SU-DHL-6 (cell line): ENCODE measurements at regions not wholly inside any gene's neighbourhood (a gene's known extent, or its start where the extent isn't known, plus 50 kb on each side); places are given as distances from the start of the nearest gene placed in this dataset.

Source experiments
- CTCF ChIP-seq: fragments of 200-600 bp; sonication (generic); IDR thresholded peaks from one replicate; pipeline ENCODE4 v1.5.1; 2017; ENCODE audit warnings: antibody characterized with exemption, mild to moderate bottlenecking, low read length, moderate library complexity; ENCODE audit not compliant: insufficient read depth, poor library complexity, severe bottlenecking
- EZH2phosphoT487 ChIP-seq: fragments of 200-600 bp; sonication (generic), shearing (Covaris generic); conservative IDR thresholded peaks from 2 replicates; pipeline ENCODE4 v1.6.1; 2018; ENCODE audit warnings: mild to moderate bottlenecking, antibody characterized with exemption, low read length, moderate library complexity, mixed read lengths

GRCh38 chr4:13750594-13750993, 123.1 kb upstream of the BOD1L1 start:
- TF ChIP-seq CTCF (no peak), EZH2phosphoT487 (no peak)
